HCT116 (cell line): ENCODE measurements at regions not wholly inside any gene's neighbourhood (a gene's known extent, or its start where the extent isn't known, plus 50 kb on each side); places are given as distances from the start of the nearest gene placed in this dataset.

Source experiments
- ATAC-seq: fragments of 200-7000 bp; cut with Tn5 transposase; 2 replicates; pipeline ENCODE4 v1.9.1; 2020; ENCODE audit warnings: mild to moderate bottlenecking, moderate library complexity
- BruUV-seq: library from RNA; stranded (reverse); fragments of 400-500 nt; replicated peaks from 2 replicates; lab custom pipeline; 2021; lab: Mats Ljungman, UMichigan
- CTCF ChIA-PET: fragments of 300-600 bp; sonication (Branson Sonifier 250); formaldehyde crosslinking; loops from one replicate; lab custom pipeline; 2021; ENCODE audit warnings: antibody characterized with exemption; lab: Charles Lee
- POLR2A ChIA-PET: fragments of 300-600, 350-600 bp; sonication (Branson Sonifier 250); formaldehyde crosslinking; loops from one replicate; lab custom pipeline; 2021; ENCODE audit warnings: antibody characterized with exemption; lab: Charles Lee
- RAD21 ChIA-PET, 2 experiments: fragments of 300-600 bp; sonication (Branson Sonifier 250); formaldehyde crosslinking; loops; one replicate each; lab custom pipeline; 2023; ENCODE audit warnings: low total read pairs in 2 of 2; ENCODE audit not compliant: uncharacterized antibody in 2 of 2, unreplicated experiment in 2 of 2, low non-redundant PET in 1 of 2; lab: Charles Lee
- DNase-seq: peaks from one replicate; pipeline ENCODE4 v3.0.0-alpha.2; 2010; ENCODE audit warnings: low read depth, low spot score
- H2AFZ ChIP-seq: fragments of 200-600 bp; shearing (Covaris generic), sonication (generic); 2 replicates; pipeline ENCODE4 v1.6.1; 2017; ENCODE audit warnings: low read depth, mixed run types, mixed read lengths, antibody characterized with exemption, low read length; ENCODE audit not compliant: poor library complexity, severe bottlenecking
- H3K27ac ChIP-seq: 2 replicates; pipeline ENCODE4 v1.5.1; 2012; ENCODE audit warnings: low read depth, low read length
- H3K27me3 ChIP-seq: fragments of 200-600 bp; sonication (generic); 2 replicates; pipeline ENCODE4 v1.6.1; 2016; ENCODE audit warnings: mixed run types, low read length, mixed read lengths; ENCODE audit not compliant: insufficient read depth
- H3K36me3 ChIP-seq, 2 experiments: fragments of 200-500 bp in 1 of 2; fragments of 200-600 bp in 1 of 2; sonication (Bioruptor generic) in 1 of 2; sonication (generic) in 1 of 2; 2 replicates each; pipeline versions ENCODE4 v1.5.1 to v1.6.1; 2014 to 2016; ENCODE audit warnings: low read length in 2 of 2, inconsistent platforms in 1 of 2, mixed read lengths in 1 of 2, mixed run types in 1 of 2; ENCODE audit not compliant: insufficient read depth in 2 of 2, control insufficient read depth in 1 of 2
- H3K4me1 ChIP-seq, 2 experiments: fragments of 200-600 bp in 1 of 2; sonication (generic) in 1 of 2; 2 replicates each; pipeline versions ENCODE4 v1.5.1 to v1.6.1; 2012 to 2017; ENCODE audit warnings: low read length in 2 of 2, inconsistent platforms in 1 of 2, mild to moderate bottlenecking in 1 of 2, mixed read lengths in 1 of 2, mixed run types in 1 of 2, moderate library complexity in 1 of 2; ENCODE audit not compliant: insufficient read depth in 2 of 2, control insufficient read depth in 1 of 2
- H3K4me2 ChIP-seq: fragments of 200-600 bp; sonication (generic); 2 replicates; pipeline ENCODE4 v1.6.1; 2017; ENCODE audit warnings: mixed run types, low read length, mixed read lengths
- H3K4me3 ChIP-seq, 2 experiments: fragments of 200-600 bp in 1 of 2; sonication (generic) in 1 of 2; replicated peaks in 1 of 2; 2 replicates each; pipeline ENCODE4 v1.5.1; 2011 to 2016; ENCODE audit warnings: low read length in 2 of 2, control low read depth in 1 of 2, low read depth in 1 of 2, mild to moderate bottlenecking in 1 of 2, mixed read lengths in 1 of 2, mixed run types in 1 of 2
- H3K79me2 ChIP-seq: fragments of 200-600 bp; sonication (generic); 2 replicates; pipeline ENCODE4 v1.6.1; 2017; ENCODE audit warnings: mild to moderate bottlenecking, mixed run types, low read length, moderate library complexity, mixed read lengths; ENCODE audit not compliant: insufficient read depth
- H3K9ac ChIP-seq: fragments of 200-600 bp; sonication (generic); 2 replicates; pipeline ENCODE4 v1.6.1; 2016; ENCODE audit warnings: low read length, mixed read lengths
- H3K9me2 ChIP-seq: fragments of 200-600 bp; sonication (generic), shearing (Covaris generic); 2 replicates; pipeline ENCODE4 v1.6.1; 2017; ENCODE audit warnings: mixed run types, mild to moderate bottlenecking, moderate library complexity; ENCODE audit not compliant: insufficient read depth
- H3K9me3 ChIP-seq, 2 experiments: fragments of 200-500 bp in 1 of 2; fragments of 200-600 bp in 1 of 2; sonication (Bioruptor generic) in 1 of 2; sonication (generic) in 1 of 2; 2 replicates each; pipeline ENCODE4 v1.6.1; 2014 to 2017; ENCODE audit warnings: low read length in 2 of 2, mixed read lengths in 2 of 2, inconsistent platforms in 1 of 2, low read depth in 1 of 2, mild to moderate bottlenecking in 1 of 2, mixed run types in 1 of 2, moderate library complexity in 1 of 2; ENCODE audit not compliant: control insufficient read depth in 1 of 2, insufficient read depth in 1 of 2
- H4K20me1 ChIP-seq: fragments of 200-600 bp; sonication (generic), shearing (Covaris generic); 2 replicates; pipeline ENCODE4 v1.6.1; 2017; ENCODE audit warnings: mixed run types, mild to moderate bottlenecking, moderate library complexity; ENCODE audit not compliant: insufficient read depth
- ATF3 ChIP-seq: IDR thresholded peaks from 2 replicates; pipeline ENCODE4 v1.6.1; 2012
- CBX3 ChIP-seq: IDR thresholded peaks from 2 replicates; pipeline ENCODE4 v1.6.1; 2012; ENCODE audit warnings: low read depth
- CTCF ChIP-seq, 3 experiments: fragments of 200-600 bp in 1 of 3; sonication (generic) in 1 of 3; IDR thresholded peaks in 2 of 3; conservative IDR thresholded peaks in 1 of 3; 2 replicates each; pipeline ENCODE4 v1.5.1; 2012 to 2017; ENCODE audit warnings: low read depth in 2 of 3, low read length in 2 of 3, antibody characterized with exemption in 1 of 3, borderline replicate concordance in 1 of 3, control low read depth in 1 of 3, mild to moderate bottlenecking in 1 of 3, mixed read lengths in 1 of 3, mixed run types in 1 of 3, moderate library complexity in 1 of 3; ENCODE audit not compliant: insufficient read depth in 1 of 3
- EGR1 ChIP-seq: IDR thresholded peaks from 2 replicates; pipeline ENCODE4 v1.6.1; 2012; ENCODE audit warnings: low read depth
- EZH2 ChIP-seq: fragments of 200-600 bp; sonication (generic); IDR thresholded peaks from 2 replicates; pipeline ENCODE4 v1.6.1; 2017; ENCODE audit warnings: antibody characterized with exemption, mixed run types
- FOSL1 ChIP-seq: IDR thresholded peaks from 2 replicates; pipeline ENCODE4 v1.6.1; 2012; ENCODE audit warnings: low read depth
- POLR2A ChIP-seq: IDR thresholded peaks from 2 replicates; pipeline ENCODE4 v1.7.0; 2011; ENCODE audit warnings: borderline replicate concordance; ENCODE audit not compliant: insufficient read depth, insufficient read length; ENCODE audit errors: extremely low read depth
- RAD21 ChIP-seq: IDR thresholded peaks from 2 replicates; pipeline ENCODE4 v1.6.1; 2012; ENCODE audit warnings: low read depth, mild to moderate bottlenecking
- SIN3A ChIP-seq: IDR thresholded peaks from 2 replicates; pipeline ENCODE4 v1.6.1; 2012; ENCODE audit warnings: low read depth
- SRF ChIP-seq: IDR thresholded peaks from 2 replicates; pipeline ENCODE4 v1.6.1; 2012; ENCODE audit warnings: low read depth
- YY1 ChIP-seq: IDR thresholded peaks from 2 replicates; pipeline ENCODE4 v1.6.1; 2011; ENCODE audit warnings: low read length, low read depth, moderate library complexity, mild to moderate bottlenecking; ENCODE audit not compliant: insufficient replicate concordance; ENCODE audit errors: extremely low read depth
- intact Hi-C: fragments of 100-400 bp; cut with micrococcal nuclease; formaldehyde crosslinking; loops from 2 replicates; pipeline ENCODE4 v1.10.0; 2022
- TF ChIP-seq, protein P1 (sequence below): IDR thresholded peaks from 2 replicates; pipeline ENCODE4 v1.6.1; 2011; ENCODE audit warnings: mild to moderate bottlenecking, low read length, moderate library complexity; ENCODE audit not compliant: insufficient replicate concordance; ENCODE audit errors: extremely low read depth

- no peaks in the 10 kb centered on the region for H3K79me2 ChIP-seq
- H3K27me3 ChIP-seq, result no peaks in the 10 kb centered on the region
- H2AFZ ChIP-seq, result no peak overlapping the region
- CTCF ChIA-PET, result no interaction called here
- H4K20me1 ChIP-seq, result no peaks in the 10 kb centered on the region
- ATAC-seq (no peak), DNase-seq (no peak)
- RAD21 ChIA-PET, result no interaction called here
- POLR2A ChIA-PET, result no interaction called here
- intact Hi-C loops, result no loop called here
- peaks cover 0 to 5% of the 10 kb centered on the region in 2 experiments; a peak in 2 of 4 replicates for H3K9me3 ChIP-seq
- TF ChIP-seq, protein P1, sequence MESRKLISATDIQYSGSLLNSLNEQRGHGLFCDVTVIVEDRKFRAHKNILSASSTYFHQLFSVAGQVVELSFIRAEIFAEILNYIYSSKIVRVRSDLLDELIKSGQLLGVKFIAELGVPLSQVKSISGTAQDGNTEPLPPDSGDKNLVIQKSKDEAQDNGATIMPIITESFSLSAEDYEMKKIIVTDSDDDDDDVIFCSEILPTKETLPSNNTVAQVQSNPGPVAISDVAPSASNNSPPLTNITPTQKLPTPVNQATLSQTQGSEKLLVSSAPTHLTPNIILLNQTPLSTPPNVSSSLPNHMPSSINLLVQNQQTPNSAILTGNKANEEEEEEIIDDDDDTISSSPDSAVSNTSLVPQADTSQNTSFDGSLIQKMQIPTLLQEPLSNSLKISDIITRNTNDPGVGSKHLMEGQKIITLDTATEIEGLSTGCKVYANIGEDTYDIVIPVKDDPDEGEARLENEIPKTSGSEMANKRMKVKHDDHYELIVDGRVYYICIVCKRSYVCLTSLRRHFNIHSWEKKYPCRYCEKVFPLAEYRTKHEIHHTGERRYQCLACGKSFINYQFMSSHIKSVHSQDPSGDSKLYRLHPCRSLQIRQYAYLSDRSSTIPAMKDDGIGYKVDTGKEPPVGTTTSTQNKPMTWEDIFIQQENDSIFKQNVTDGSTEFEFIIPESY, result no peak
- TF ChIP-seq POLR2A, result no peak
- no peak for TF ChIP-seq YY1
- TF ChIP-seq FOSL1, result no peak
- TF ChIP-seq CBX3, result no peak
- no peak for TF ChIP-seq EGR1
- TF ChIP-seq EZH2, result no peak
- TF ChIP-seq SRF, result no peak
- TF ChIP-seq ATF3, result no peak
- TF ChIP-seq CTCF (IDR thresholded peaks at IDR 0.05 in 2 of 3, conservative IDR thresholded peaks at IDR 0.05 in 1 of 3; ENCODE audit: borderline replicate concordance in 1 of 3, insufficient read depth in 1 of 3, low read depth in 2 of 3, low read length in 2 of 3), result no peak
- no peak for TF ChIP-seq RAD21
- no peak for TF ChIP-seq SIN3A
- H3K4me2 ChIP-seq, result no peak overlapping the region
- no TSS peak for BruUV-seq
- no peak overlapping the region for H3K9ac ChIP-seq
- H3K4me3 ChIP-seq, result no peak overlapping the region
- H3K4me1 ChIP-seq, result no peaks in the 10 kb centered on the region
- H3K27ac ChIP-seq, result no peak overlapping the region
- no peaks in the 10 kb centered on the region for H3K36me3 ChIP-seq
- H3K9me2 ChIP-seq, result no peaks in the 10 kb centered on the region
These were observed 658.6 kb downstream of the AMY1C start for GRCh38 chr1:104408268-104408667.
